ENCODE measurements at regions not wholly inside any gene's neighbourhood (a gene's known extent, or its start where the extent isn't known, plus 50 kb on each side); places are given as distances from the start of the nearest gene placed in this dataset.

GRCh38 chr2:107548216-107548615 is 278.5 kb upstream of the RGPD4 start:
- no peak for TF ChIP-seq CTCF (IDR thresholded peaks at IDR 0.05)
- Mint-ChIP-seq H3K4me1 (ENCODE audit: low read depth) (no peaks in the 10 kb centered on the region), H3K9me3 (no peaks in the 10 kb centered on the region), H3K4me3 (no peak overlapping the region), H3K27me3 (ENCODE audit: insufficient read depth) (no peaks in the 10 kb centered on the region), H3K36me3 (ENCODE audit: low read depth) (no peaks in the 10 kb centered on the region), H3K27ac (no peak overlapping the region)
- DNase-seq, result no peak

- Mint-ChIP-seq H3K36me3 (ENCODE audit: low read depth) (no peaks in the 10 kb centered on the region), H3K4me3 (no peak overlapping the region), H3K27me3 (ENCODE audit: insufficient read depth) (no peaks in the 10 kb centered on the region), H3K27ac (no peak overlapping the region), H3K4me1 (ENCODE audit: low read depth) (no peaks in the 10 kb centered on the region), H3K9me3 (peaks cover 10% of the 10 kb centered on the region)
- no peak for TF ChIP-seq CTCF (IDR thresholded peaks at IDR 0.05)
- no peak for DNase-seq
Measured at GRCh38 chr2:107553046-107553445, 273.6 kb upstream of the RGPD4 start.

GRCh38 chr2:107553539-107553938 is 273.2 kb upstream of the RGPD4 start:
- H3K4me1 Mint-ChIP-seq (ENCODE audit: low read depth), result no peaks in the 10 kb centered on the region

GRCh38 chr2:107556038-107556627 is 270.6 kb upstream of the RGPD4 start:
- H3K36me3 Mint-ChIP-seq (ENCODE audit: low read depth), result no peaks in the 10 kb centered on the region
- H3K9me3 Mint-ChIP-seq, result peaks cover 14% of the 10 kb centered on the region
- H3K27ac Mint-ChIP-seq, result no peak overlapping the region

More at GRCh38 chr2:107553539-107553938, 273.2 kb upstream of the RGPD4 start:
- H3K27me3 Mint-ChIP-seq (ENCODE audit: insufficient read depth), result no peaks in the 10 kb centered on the region
- H3K36me3 Mint-ChIP-seq (ENCODE audit: low read depth), result no peaks in the 10 kb centered on the region
- H3K9me3 Mint-ChIP-seq, result peaks cover 14% of the 10 kb centered on the region
- no peak for TF ChIP-seq CTCF (IDR thresholded peaks at IDR 0.05)
- no peak overlapping the region for H3K27ac Mint-ChIP-seq
- DNase-seq, result no peak
- H3K4me3 Mint-ChIP-seq, result no peak overlapping the region

GRCh38 chr2:107558295-107558694 is 268.4 kb upstream of the RGPD4 start:
- no peak for TF ChIP-seq CTCF (IDR thresholded peaks at IDR 0.05)
- Mint-ChIP-seq H3K36me3 (ENCODE audit: low read depth) (no peaks in the 10 kb centered on the region), H3K4me1 (ENCODE audit: low read depth) (no peaks in the 10 kb centered on the region)

More at GRCh38 chr2:107556038-107556627, 270.6 kb upstream of the RGPD4 start:
- TF ChIP-seq CTCF (IDR thresholded peaks at IDR 0.05), result no peak
- Mint-ChIP-seq H3K4me3 (no peak overlapping the region), H3K27me3 (ENCODE audit: insufficient read depth) (no peaks in the 10 kb centered on the region), H3K4me1 (ENCODE audit: low read depth) (no peaks in the 10 kb centered on the region)
- no peak for DNase-seq

GRCh38 chr2:107569496-107569895 is 257.2 kb upstream of the RGPD4 start:
- Mint-ChIP-seq H3K27ac (no peak overlapping the region), H3K4me3 (no peak overlapping the region), H3K4me1 (ENCODE audit: low read depth) (no peaks in the 10 kb centered on the region), H3K36me3 (ENCODE audit: low read depth) (no peaks in the 10 kb centered on the region), H3K9me3 (no peaks in the 10 kb centered on the region), H3K27me3 (ENCODE audit: insufficient read depth) (peaks cover 2% of the 10 kb centered on the region)
- no peak for DNase-seq
- no peak for TF ChIP-seq CTCF (IDR thresholded peaks at IDR 0.05)

More at GRCh38 chr2:107558295-107558694, 268.4 kb upstream of the RGPD4 start:
- DNase-seq, result no peak
- Mint-ChIP-seq H3K27me3 (ENCODE audit: insufficient read depth) (no peaks in the 10 kb centered on the region), H3K27ac (no peak overlapping the region), H3K9me3 (peaks cover 14% of the 10 kb centered on the region), H3K4me3 (no peak overlapping the region)

Measured in HFFc6 (cell line).